Activated CD8-positive, alpha-beta T cell treated with anti-CD3 and anti-CD28 coated beads, Interleukin-2, amount 10 ng/mL, durations not matched to agents 7 days and 5 days (primary cell): ENCODE measurements at regions not wholly inside any gene's neighbourhood (a gene's known extent, or its start where the extent isn't known, plus 50 kb on each side); places are given as distances from the start of the nearest gene placed in this dataset.

Experiments used
- ATAC-seq: fragments of 150-1000 bp; cut with Tn5 transposase; one replicate; pipeline ENCODE4 v1.10.0; 2021; ENCODE audit warnings: moderate library complexity
- CTCF ChIA-PET: fragments of 350-600 bp; sonication (Branson Sonifier 250); formaldehyde crosslinking; loops from one replicate; lab custom pipeline; 2021; ENCODE audit warnings: antibody characterized with exemption; lab: Charles Lee
- POLR2A ChIA-PET: fragments of 350-600 bp; sonication (Branson Sonifier 250); formaldehyde crosslinking; loops from one replicate; lab custom pipeline; 2021; ENCODE audit warnings: antibody characterized with exemption; lab: Charles Lee
- DNase-seq: peaks from one replicate; pipeline ENCODE4 v3.0.0-alpha.2; 2020
- H3K27ac Mint-ChIP-seq: one replicate; pipeline ENCODE4 v1.8.0; 2021; ENCODE audit warnings: mild to moderate bottlenecking, mixed read lengths
- H3K27me3 Mint-ChIP-seq: one replicate; pipeline ENCODE4 v1.8.0; 2021; ENCODE audit warnings: low read depth, mixed read lengths
- H3K36me3 Mint-ChIP-seq: one replicate; pipeline ENCODE4 v1.8.0; 2021; ENCODE audit warnings: low read depth, mixed read lengths
- H3K4me1 Mint-ChIP-seq: one replicate; pipeline ENCODE4 v1.8.0; 2021; ENCODE audit warnings: low read depth, mixed read lengths
- H3K4me3 Mint-ChIP-seq: one replicate; pipeline ENCODE4 v1.8.0; 2021; ENCODE audit warnings: mild to moderate bottlenecking, mixed read lengths
- H3K9me3 Mint-ChIP-seq: one replicate; pipeline ENCODE4 v1.8.0; 2022; ENCODE audit warnings: mixed read lengths; ENCODE audit not compliant: insufficient read depth

DNA sequence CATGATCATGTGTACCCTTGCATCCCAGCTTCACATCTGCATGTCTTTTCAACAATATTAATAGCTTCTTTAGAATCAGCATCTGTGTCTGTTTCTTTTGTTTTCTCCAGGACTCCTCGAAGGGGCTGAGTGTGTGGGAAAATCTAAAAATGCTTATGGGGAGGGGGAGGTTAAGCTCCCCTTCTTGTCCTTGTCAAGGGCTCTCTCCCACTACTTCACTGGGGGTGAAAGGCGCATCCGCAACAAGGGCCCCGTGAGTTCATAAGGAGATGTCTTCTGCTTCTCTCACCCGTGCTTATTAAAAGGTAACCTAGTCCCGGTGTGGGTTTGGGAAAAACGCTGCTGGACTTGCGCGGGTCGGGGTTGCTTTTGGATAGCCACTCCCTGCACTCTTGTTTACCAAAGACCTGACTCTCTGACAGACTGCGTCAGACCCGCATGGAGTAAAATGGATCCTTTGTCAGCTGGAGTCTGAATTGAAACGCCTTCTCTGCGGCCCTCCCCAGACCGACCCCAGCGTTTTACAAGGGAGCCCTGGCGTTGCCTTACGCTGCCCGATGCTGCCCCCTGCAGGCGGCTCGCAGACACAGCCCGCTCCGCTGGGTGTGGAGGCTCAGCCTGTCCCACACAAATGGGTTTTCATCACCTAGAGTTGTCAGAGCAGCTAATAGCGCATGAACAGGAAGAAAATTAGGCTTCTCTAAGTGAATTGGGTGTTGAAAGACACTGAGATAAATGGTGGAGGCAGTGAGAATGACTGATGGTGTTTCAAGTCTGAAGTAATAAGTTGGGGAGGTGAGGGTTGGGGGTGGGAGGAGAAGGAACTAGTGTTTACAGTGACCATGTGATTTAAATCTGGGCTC is 53.8 kb downstream of the IER5 start:
- Mint-ChIP-seq H3K4me1 (peaks cover 66% of the 10 kb centered on the region), H3K27ac (peak overlapping the region; percentile 70), H3K36me3 (peaks cover 10% of the 10 kb centered on the region), H3K4me3 (peak overlapping the region; percentile 52), H3K27me3 (peaks cover 13% of the 10 kb centered on the region), H3K9me3 (no peaks in the 10 kb centered on the region)
- ATAC-seq: peak; percentile 92
- CTCF ChIA-PET: interaction anchor here (0.6 to 12.2 kb wide), 40 partner anchors 8 to 1674 kb away, joined by 3 to 395 read pairs (median 10); partner anchors contain the start of genes ACBD6, IER5 and MR1
- DNase-seq: peak; percentile 94
- POLR2A ChIA-PET: interaction anchor here (0.6 to 6.4 kb wide), 12 partner anchors 24 to 109 kb away, joined by 3 to 114 read pairs (median 4); partner anchors contain the start of gene IER5

DNA sequence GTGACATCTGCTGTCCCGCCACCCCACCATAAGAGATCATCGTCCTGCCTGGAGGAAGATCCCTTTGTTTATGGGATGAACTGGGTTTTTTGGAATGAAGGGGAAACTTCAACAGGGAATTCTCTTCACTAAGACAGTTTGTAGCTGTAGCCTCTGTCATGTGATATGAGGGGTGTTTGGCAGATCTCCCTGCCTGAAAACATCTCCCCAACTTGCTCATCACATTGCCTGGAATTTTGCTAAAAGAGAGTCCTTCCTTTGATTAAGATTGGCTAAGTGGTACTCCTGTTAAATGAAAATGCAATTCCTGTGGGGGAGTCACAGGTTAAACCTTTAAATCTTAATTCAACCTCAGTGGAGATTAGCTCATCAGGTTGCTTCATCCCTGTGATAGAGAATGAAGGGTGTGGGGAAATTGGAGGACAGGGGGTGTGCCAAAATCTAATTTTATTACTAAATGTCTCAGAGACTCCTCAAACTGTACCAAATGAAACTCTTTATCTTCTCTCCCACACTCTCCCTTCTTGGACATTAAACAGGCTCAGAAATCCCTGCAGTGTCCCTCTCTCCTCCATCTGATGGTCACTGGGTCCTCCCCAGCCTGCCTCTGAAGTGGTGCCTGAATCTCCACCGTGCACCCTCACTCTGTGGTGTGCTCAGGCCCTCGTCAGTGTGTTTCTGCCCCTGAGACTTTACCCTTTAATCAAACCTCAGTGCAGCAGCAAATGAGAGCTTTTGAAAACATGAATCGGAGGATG is 54.8 kb downstream of the IER5 start:
- no peak overlapping the region for H3K27ac Mint-ChIP-seq
- DNase-seq (no peak), ATAC-seq (no peak)
- ChIA-PET CTCF (interaction anchor here (0.7 to 12.2 kb wide), 30 partner anchors 7 to 642 kb away, joined by 3 to 395 read pairs (median 13); partner anchors contain the start of genes ACBD6, IER5 and MR1), POLR2A (interaction anchor here (0.6 to 6.4 kb wide), 6 partner anchors 51 to 121 kb away, joined by 3 to 114 read pairs (median 4); partner anchors contain the start of gene IER5)
- peaks cover 14% of the 10 kb centered on the region for H3K36me3 Mint-ChIP-seq
- peaks cover 63% of the 10 kb centered on the region for H3K4me1 Mint-ChIP-seq
- H3K9me3 Mint-ChIP-seq: no peaks in the 10 kb centered on the region
- no peak overlapping the region for H3K4me3 Mint-ChIP-seq
- peaks cover 13% of the 10 kb centered on the region for H3K27me3 Mint-ChIP-seq

DNA sequence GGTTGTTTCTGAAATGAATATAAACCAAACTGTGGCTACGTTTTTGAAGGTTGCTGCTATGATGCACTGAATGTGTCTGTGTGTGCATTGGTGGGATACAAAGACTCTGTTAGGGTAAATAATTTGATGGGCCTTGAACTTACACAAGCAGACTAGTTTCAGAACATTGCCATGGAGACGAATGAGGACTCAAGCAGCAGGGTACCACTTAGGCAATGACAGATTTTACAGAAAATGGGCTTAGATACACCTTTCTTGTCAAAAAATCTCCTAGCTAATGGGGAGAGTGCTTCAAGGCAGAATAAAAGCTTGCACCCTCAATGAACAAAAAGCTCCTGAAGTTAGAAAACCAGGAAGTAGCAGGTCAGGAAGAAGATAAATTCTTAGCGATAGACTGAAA is 55.7 kb downstream of the IER5 start:
- Mint-ChIP-seq H3K27ac (no peak overlapping the region), H3K4me3 (no peak overlapping the region), H3K4me1 (peaks cover 63% of the 10 kb centered on the region), H3K36me3 (peaks cover 16% of the 10 kb centered on the region), H3K27me3 (peaks cover 13% of the 10 kb centered on the region), H3K9me3 (no peaks in the 10 kb centered on the region)
- CTCF ChIA-PET: interaction anchor here (1.6 to 12.2 kb wide), 14 partner anchors 17 to 643 kb away, joined by 3 to 395 read pairs (median 32); partner anchors contain the start of genes ACBD6, IER5 and MR1
- ATAC-seq (no peak), DNase-seq (no peak)
- POLR2A ChIA-PET: interaction anchor here (1.0 to 6.4 kb wide), 6 partner anchors 16 to 122 kb away, joined by 3 to 114 read pairs (median 4); partner anchors contain the start of gene IER5

DNA sequence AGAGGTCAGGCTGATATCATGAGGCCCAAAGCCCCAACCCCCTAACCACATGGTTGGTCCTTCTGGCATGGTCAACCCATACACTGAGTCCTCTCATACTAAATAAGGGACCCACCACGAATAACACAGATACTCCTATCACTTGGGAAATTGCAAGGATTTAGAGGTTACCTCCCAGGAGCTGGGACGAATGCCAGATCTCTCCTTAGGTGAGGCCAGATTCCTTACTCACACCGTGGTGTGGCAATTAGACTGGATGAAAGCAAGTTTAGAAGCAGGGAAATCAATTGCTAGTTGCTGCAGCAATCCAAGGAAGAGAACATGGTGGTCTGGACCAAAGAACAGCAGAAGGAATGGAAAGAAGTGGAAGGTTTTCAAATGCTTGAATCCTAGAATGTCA is 60.1 kb downstream of the IER5 start:
- ChIA-PET POLR2A (interaction anchor here (0.6 to 2.6 kb wide), 3 partner anchors 18 to 125 kb away, joined by 3 to 17 read pairs (median 4); partner anchors contain the start of genes IER5 and STX6), CTCF (interaction anchor here (1.2 to 3.1 kb wide), 5 partner anchors 9 to 267 kb away, joined by 6 to 16 read pairs (median 11); no protein-coding TSS in a partner anchor)
- Mint-ChIP-seq H3K36me3 (peaks cover 16% of the 10 kb centered on the region), H3K9me3 (no peaks in the 10 kb centered on the region), H3K4me3 (no peak overlapping the region), H3K27ac (peak overlapping the region; percentile 85), H3K27me3 (peaks cover 9% of the 10 kb centered on the region), H3K4me1 (peaks cover 62% of the 10 kb centered on the region)
- no peak for ATAC-seq
- no peak for DNase-seq

DNA sequence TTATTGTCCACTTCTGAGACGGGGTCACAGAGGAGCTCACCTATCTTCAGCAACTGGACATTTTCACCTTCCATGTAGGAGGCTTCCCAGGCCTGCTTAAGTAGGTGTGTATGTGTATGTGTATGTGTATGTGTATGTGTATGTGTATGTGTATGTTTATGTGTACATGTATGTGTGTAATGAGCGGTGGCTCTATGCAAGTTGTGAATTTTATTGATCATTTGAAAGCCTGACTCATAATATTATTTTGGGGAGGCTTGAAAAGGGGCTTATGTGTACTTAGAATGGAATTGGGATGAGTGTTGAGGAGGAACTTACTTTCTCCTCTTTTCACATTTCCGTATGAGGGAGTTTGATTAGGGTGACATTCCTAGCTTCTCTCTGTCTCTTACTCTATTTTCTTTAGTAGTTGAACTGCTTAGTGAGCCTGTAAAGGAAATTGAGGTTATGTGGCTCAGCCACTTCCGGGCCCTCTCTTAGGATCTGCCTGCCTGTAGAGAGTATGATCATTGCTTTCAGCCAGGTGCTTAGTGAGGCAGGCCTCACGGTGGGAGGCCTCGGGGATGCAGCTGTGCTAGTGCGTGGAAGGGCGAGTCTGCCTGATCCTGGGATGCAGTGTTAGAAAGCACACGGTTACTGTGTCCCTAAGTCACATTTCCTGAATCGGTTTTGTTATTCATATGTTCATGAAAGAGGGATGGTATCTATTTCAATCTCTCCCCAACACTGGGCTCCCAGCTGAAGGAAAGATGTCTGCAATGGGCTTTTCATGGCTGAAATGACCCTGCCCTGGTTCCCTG is 61.0 kb downstream of the IER5 start:
- peak overlapping the region; percentile 85 for H3K27ac Mint-ChIP-seq
- ATAC-seq (peak; percentile 99), DNase-seq (peak; percentile 92)
- H3K27me3 Mint-ChIP-seq: peaks cover 5% of the 10 kb centered on the region
- peaks cover 3% of the 10 kb centered on the region for H3K9me3 Mint-ChIP-seq
- peaks cover 18% of the 10 kb centered on the region for H3K36me3 Mint-ChIP-seq
- POLR2A ChIA-PET: interaction anchor here (0.6 to 2.6 kb wide), 6 partner anchors 9 to 126 kb away, joined by 3 to 17 read pairs (median 4); partner anchors contain the start of genes IER5 and STX6
- peaks cover 54% of the 10 kb centered on the region for H3K4me1 Mint-ChIP-seq
- CTCF ChIA-PET: interaction anchor here (0.9 to 3.1 kb wide), 11 partner anchors 8 to 268 kb away, joined by 3 to 15 read pairs (median 6); partner anchors contain the start of gene MR1
- H3K4me3 Mint-ChIP-seq: peak overlapping the region; percentile 51

DNA sequence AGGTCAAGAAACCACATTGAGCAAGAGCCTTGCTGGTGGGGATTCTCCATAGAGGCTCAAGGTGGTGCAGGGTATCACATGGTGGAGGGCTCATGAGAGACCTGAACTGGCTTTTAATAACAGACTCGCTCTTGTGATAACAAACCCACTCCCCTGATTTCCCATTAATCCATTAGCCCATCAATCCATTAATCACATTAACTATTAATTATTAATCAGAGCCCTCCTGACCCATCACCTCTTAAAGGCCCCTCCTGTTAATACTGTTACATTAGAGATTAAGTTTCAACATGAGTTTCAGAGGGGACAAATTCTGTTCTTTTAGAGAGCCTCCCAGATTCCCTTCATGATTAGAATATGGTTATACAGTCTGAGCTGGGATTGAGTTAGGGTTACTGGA is 61.8 kb downstream of the IER5 start:
- Mint-ChIP-seq H3K27ac (peak overlapping the region; percentile 10), H3K36me3 (peaks cover 18% of the 10 kb centered on the region), H3K9me3 (peaks cover 3% of the 10 kb centered on the region), H3K27me3 (peaks cover 4% of the 10 kb centered on the region), H3K4me1 (peaks cover 54% of the 10 kb centered on the region), H3K4me3 (no peak overlapping the region)
- ATAC-seq (no peak), DNase-seq (no peak)
- ChIA-PET CTCF (interaction anchor here (0.9 to 3.1 kb wide), 10 partner anchors 9 to 268 kb away, joined by 3 to 15 read pairs (median 7); partner anchors contain the start of gene MR1), POLR2A (interaction anchor here (1.2 to 2.6 kb wide), 3 partner anchors 10 to 61 kb away, joined by 3 to 17 read pairs (median 9); partner anchors contain the start of gene IER5)

DNA sequence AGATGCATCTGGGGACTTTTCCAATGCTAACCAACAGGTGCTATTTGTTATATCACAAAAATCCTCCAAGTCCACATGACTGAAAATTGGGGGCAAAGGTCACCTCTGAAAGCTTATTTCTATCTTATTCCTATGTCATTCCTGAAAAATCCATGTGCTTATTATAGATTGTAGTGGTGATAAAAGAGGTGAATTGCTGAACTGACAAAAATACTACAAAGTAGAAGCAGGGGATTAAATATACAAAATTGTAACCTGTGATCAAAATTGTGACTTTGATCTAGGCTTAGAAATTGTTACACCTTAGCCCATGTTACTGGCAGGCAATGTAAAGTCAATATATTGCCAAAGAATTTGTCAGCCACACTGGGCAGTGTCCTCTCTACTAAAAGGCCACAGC is 62.3 kb downstream of the IER5 start:
- Mint-ChIP-seq H3K4me3 (no peak overlapping the region), H3K9me3 (peaks cover 3% of the 10 kb centered on the region), H3K27ac (peak overlapping the region; percentile 10), H3K27me3 (peaks cover 8% of the 10 kb centered on the region), H3K36me3 (peaks cover 16% of the 10 kb centered on the region), H3K4me1 (peaks cover 54% of the 10 kb centered on the region)
- ATAC-seq: no peak
- no peak for DNase-seq
- ChIA-PET CTCF (interaction anchor here (0.9 to 3.1 kb wide), 6 partner anchors 9 to 269 kb away, joined by 3 to 15 read pairs (median 10); partner anchors contain the start of gene MR1), POLR2A (interaction anchor here (2.6 kb wide), 1 partner anchor 61 kb away, joined by 17 read pairs; the partner anchor contains the start of gene IER5)

DNA sequence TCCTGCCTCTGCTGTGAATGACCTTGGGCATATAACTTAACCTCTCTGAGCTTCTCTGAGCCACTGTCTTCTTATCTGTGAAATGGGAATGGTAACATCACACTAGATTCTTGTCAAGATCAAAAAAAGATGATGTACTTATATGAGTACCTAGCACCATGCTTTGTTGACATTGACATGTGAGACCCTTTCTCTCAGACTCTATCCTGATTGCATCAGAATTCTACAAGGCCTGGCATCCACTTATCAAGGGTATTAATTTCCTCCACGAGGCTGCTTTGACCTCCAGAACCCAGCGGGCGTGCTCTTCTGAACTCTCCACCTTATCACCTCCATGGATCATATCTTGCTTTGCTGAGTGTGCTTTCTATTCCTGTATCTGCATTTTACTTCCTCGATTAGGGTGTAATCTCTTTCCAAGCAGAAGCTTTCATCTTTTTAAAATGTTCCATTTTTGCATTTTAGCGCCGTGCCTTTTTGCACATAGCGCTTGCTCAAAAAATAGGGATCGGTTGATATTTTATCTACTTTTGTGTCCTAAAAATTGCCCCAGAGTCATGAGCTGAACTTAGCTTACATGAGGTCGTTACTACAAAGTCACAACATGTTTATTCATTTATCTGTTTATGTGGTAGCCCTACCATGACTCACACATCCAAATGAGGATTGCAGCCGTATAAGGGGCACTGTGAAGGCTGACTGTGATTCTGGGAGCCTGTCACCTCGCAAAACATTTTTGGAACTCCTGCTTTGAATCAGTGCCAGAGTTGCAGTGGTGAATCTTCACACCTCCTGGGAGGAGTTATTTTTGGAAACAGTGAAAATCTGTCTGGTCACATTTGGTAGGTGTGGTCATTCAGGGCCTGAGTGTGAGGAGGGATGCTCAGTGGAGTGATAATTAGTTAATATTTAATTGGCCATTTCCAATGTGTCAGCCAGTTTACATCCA is 63.2 kb downstream of the IER5 start:
- H3K36me3 Mint-ChIP-seq: peaks cover 11% of the 10 kb centered on the region
- H3K27ac Mint-ChIP-seq: no peak overlapping the region
- peaks cover 3% of the 10 kb centered on the region for H3K9me3 Mint-ChIP-seq
- peaks cover 12% of the 10 kb centered on the region for H3K27me3 Mint-ChIP-seq
- ATAC-seq (no peak), DNase-seq (no peak)
- H3K4me1 Mint-ChIP-seq: peaks cover 54% of the 10 kb centered on the region
- POLR2A ChIA-PET: interaction anchor here (0.6 to 2.6 kb wide), 3 partner anchors 62 to 128 kb away, joined by 3 to 17 read pairs (median 3); partner anchors contain the start of gene IER5
- no peak overlapping the region for H3K4me3 Mint-ChIP-seq
- CTCF ChIA-PET: interaction anchor here (0.9 to 3.1 kb wide), 6 partner anchors 9 to 68 kb away, joined by 3 to 34 read pairs (median 10); no protein-coding TSS in a partner anchor

DNA sequence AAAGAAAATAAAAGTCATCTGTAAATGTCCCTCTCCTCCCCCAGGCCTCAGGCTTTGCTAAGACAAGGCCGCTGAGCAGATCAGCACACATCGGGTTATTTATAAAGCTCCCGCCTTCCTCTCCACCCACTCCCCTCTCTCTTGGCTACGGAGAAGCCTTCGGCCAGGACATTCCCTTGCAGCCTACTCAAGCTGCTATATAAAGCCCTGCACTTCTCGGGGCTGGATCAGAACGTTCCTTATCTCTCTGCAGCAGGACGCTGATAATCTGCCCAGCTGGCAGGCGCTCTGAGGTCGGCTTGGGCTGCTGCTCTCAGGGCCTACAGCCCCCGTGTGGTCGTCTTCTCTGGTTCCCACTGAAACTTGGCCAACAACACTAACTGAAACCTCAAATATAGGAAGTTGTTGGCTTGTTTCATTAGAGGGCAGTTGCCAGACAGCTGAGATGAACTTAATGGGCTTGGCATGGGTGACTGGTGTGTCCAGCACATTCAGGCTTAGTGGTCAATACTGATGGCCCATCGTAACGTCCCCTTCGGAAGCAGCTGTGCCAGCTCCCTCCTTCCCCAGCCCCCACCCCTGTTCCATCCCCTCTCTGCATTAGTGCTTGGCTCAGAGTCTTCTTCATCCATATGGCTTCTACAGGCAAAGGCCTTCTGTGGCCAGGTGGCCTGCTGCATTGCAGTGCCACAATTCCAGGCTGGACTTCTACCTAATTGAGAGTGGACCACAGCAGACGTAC is 64.6 kb downstream of the IER5 start:
- POLR2A ChIA-PET: interaction anchor here (1.0 to 1.4 kb wide), 2 partner anchors 10 to 64 kb away, joined by 3 read pairs; partner anchors contain the start of gene IER5
- H3K4me1 Mint-ChIP-seq: peaks cover 55% of the 10 kb centered on the region
- no peak for DNase-seq

More for the DNA sequence above, 64.6 kb downstream of the IER5 start:
- Mint-ChIP-seq H3K4me3 (no peak overlapping the region), H3K9me3 (peaks cover 3% of the 10 kb centered on the region), H3K27ac (no peak overlapping the region), H3K27me3 (peaks cover 16% of the 10 kb centered on the region), H3K36me3 (peaks cover 7% of the 10 kb centered on the region)
- CTCF ChIA-PET: interaction anchor here (1.8 to 3.0 kb wide), 3 partner anchors 10 to 13 kb away, joined by 7 to 34 read pairs (median 10); no protein-coding TSS in a partner anchor
- ATAC-seq: no peak
